GM12874 (cell line): ENCODE measurements at regions not wholly inside any gene's neighbourhood (a gene's known extent, or its start where the extent isn't known, plus 50 kb on each side); places are given as distances from the start of the nearest gene placed in this dataset.

ENCODE experiments used
- TF ChIP-seq, protein P1 (sequence below): IDR thresholded peaks from 2 replicates; pipeline ENCODE4 v1.5.1; 2011; ENCODE audit warnings: low read depth, mild to moderate bottlenecking, control low read depth, low read length, moderate library complexity; ENCODE audit not compliant: insufficient read depth

DNA sequence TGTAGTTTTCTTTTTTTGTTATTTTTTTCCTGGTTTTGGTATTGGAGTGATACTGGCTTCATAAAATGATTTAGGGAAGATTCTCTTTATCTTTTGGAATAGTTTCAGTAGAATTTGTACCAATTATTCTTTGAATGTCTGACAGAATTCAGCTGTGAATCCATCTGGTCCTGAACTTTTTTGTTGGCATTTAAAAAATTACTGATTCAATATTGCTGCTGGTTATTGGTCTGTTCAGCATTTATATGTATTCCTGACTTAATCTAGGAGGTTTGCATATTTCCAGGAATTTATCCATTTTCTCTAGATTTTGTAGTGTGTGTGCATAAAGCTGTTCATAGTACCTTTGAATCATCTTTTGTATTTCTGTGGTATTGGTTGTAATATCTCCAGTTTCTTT, 100.2 kb downstream of the NXNL2 start:
- TF ChIP-seq, protein P1, sequence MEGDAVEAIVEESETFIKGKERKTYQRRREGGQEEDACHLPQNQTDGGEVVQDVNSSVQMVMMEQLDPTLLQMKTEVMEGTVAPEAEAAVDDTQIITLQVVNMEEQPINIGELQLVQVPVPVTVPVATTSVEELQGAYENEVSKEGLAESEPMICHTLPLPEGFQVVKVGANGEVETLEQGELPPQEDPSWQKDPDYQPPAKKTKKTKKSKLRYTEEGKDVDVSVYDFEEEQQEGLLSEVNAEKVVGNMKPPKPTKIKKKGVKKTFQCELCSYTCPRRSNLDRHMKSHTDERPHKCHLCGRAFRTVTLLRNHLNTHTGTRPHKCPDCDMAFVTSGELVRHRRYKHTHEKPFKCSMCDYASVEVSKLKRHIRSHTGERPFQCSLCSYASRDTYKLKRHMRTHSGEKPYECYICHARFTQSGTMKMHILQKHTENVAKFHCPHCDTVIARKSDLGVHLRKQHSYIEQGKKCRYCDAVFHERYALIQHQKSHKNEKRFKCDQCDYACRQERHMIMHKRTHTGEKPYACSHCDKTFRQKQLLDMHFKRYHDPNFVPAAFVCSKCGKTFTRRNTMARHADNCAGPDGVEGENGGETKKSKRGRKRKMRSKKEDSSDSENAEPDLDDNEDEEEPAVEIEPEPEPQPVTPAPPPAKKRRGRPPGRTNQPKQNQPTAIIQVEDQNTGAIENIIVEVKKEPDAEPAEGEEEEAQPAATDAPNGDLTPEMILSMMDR = no peak

DNA sequence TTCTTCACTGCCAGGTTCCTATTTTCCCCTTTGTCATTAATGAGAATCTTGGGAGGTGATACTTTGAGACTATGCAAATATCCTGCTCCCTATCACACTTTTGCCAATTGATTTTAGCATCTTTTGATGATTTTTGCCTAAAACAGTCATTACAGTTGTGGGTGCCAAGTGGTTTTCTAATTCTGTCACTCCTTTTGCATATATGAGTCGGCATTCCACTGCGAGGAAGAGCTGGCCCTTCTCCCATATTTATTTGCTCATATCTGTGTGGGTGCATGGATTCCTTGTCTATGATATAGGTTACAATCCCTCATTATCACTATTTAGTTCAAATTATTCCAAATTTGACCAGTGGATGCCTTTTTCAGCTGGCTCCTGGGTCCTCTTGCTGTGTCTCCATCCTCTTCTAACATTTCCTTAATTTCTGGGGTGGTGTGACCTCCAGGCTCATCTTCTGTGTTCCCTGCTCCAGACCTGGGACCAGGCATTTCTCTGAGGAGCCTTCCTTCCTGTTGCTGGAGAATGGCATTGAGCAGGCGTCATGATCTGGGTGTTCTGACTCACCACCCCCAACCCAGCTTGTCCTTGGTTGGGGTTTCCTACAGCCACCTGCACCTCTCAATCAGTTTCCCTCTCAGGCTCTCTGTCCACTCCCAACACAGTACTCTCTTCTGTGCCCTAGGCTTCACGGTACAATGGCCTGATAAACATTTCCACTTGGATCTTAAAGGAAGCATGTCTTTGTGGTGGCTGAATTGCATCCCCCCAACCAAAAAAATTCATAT, 106.7 kb downstream of the NXNL2 start:
- TF ChIP-seq, protein P1 = no peak

DNA sequence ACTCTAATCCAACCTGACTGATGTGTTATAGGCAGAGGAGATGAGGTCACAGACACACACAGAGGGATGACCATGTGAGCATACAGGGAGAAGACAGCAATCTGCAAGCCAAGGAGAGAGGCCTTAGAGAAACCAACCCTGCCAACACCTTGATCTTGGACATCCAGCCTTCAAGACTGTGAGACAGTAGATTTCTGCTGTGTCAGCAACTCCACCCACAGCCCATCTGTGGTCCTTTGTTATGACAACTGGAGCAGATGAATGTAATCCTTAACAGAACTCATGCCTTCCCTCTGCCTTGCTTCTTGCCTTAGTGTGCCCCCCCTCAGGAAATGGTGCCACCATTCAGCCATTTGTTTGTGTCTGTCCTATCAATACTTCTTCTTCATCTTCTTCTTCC, 107.4 kb downstream of the NXNL2 start:
- TF ChIP-seq, protein P1 = no peak

DNA sequence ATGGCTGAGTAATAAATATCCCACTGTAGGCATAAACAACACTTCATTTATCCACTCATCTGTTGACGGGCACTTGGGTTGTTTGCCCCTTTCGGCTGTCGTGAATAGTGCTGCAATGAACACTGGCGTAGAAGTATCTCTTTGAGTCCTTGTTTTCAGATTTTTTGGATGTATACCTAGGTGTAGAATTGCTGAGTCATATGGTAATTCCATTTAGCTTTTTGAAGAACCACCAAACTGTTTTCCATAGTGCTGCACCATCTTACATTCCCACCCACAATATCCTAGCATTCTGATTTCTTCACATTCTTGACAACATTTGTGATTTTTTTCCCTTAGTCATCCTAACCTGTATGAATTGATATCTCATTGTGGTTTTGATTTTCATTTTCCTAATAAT, 109.0 kb downstream of the NXNL2 start:
- TF ChIP-seq, protein P1 = no peak

DNA sequence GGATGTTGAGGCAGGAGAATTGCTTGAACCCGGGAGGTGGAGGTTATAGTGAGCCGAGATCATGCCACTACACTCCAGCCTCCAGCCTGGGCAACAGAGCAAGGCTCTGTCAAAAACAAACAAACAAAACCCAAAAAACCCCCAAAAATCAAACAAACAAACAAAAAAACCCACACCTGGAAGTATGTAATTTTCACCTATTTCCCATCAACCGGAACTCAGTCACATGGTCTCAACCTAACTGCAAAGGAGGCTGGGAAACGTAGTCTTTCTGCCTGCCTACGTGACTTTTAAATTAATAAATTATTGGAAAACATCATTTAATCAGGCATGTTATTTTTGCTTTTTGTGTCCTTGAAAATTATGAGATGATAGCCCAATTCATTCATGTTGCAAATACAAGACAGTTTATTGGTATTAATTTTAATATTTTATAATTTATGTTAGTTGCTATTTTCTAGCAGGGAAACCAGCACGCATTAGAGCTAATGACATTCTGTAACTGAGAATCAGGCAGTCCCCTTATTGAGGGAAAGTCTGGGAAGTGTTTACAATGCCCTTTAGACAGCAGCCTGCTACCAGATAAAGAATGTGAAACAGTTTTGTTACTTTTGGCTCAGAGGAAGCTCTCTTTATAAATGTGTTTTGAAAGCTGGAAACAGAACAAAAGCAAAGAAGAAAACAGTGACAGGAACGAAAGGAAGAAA, 110.3 kb downstream of the NXNL2 start:
- TF ChIP-seq, protein P1 = no peak

DNA sequence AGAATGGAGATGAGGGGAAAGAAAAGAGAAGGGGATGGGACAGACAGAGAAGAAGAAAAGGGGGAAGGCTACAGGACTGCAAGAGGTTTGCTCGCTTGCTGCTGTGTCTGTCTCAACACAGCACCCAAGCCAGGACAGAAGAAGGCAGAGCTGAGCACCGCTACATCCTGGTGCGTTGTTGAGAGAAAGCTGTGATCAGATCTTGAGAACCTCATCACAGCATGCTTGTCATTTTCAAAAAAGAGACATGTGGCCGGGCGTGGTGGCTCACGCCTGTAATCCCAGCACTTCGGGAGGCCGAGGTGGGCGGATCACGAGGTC, 110.9 kb downstream of the NXNL2 start:
- TF ChIP-seq, protein P1 = no peak

DNA sequence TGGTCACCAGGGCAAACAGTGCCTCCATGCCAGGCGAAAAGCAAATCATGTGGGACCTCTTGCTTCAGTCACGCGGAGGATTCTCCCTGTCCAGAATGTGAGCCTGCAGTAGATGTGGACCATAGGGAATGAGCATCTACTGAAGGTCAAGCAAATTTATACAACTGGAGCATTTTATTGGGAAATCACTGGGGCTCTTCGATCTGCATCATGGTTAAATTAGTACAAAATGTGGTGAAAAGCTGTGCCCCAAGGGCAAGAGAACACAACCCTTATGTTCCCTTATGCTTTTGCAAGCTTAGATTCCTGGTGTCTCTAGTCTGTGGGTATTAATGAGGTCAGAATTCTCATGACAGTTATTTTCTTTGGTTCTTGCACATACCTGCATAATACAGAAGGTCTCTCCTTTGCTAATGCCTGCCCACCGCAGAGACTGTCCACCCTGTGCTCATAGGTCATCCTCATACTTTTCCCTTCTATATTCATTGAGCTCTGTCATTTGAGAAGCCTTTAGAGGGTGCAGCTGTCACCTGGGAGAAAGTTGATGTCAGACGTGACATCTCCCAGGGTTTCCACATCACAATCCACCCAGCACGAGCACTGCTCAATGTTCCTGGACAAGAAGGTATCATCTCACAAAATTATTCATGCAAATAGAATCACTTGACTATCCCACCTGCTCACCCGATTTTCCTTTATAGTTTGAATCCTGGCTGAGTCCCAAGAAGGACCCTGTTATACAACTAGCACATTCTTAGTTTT, 111.7 kb downstream of the NXNL2 start:
- TF ChIP-seq, protein P1 = no peak
